ENCODE measurements at regions not wholly inside any gene's neighbourhood (a gene's known extent, or its start where the extent isn't known, plus 50 kb on each side); places are given as distances from the start of the nearest gene placed in this dataset.

DNA sequence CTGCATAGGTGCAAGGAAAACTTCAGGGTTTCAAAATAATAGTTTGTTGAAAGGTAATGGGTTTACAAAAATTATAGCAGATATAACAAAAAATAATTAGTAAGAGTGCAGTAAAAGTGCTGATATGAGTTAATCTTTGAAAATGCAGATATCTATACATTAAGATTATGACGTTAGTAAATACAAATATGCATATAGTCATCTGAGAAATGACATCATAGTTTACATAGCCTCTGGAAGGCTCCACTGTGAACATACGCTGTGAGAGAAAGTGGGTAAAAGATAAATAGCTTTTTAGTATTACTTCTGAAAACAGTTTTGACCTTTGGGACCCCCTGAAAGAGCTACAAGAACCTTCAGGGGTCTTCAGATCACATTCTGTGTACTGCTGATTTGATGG, 356.2 kb upstream of the SNX7 start:
- no peak for TF ChIP-seq POLR2A (IDR thresholded peaks at IDR 0.05)
- TF ChIP-seq, protein P1, sequence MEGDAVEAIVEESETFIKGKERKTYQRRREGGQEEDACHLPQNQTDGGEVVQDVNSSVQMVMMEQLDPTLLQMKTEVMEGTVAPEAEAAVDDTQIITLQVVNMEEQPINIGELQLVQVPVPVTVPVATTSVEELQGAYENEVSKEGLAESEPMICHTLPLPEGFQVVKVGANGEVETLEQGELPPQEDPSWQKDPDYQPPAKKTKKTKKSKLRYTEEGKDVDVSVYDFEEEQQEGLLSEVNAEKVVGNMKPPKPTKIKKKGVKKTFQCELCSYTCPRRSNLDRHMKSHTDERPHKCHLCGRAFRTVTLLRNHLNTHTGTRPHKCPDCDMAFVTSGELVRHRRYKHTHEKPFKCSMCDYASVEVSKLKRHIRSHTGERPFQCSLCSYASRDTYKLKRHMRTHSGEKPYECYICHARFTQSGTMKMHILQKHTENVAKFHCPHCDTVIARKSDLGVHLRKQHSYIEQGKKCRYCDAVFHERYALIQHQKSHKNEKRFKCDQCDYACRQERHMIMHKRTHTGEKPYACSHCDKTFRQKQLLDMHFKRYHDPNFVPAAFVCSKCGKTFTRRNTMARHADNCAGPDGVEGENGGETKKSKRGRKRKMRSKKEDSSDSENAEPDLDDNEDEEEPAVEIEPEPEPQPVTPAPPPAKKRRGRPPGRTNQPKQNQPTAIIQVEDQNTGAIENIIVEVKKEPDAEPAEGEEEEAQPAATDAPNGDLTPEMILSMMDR (IDR thresholded peaks at IDR 0.05), result no peak
- Histone ChIP-seq H3K9me3 (no peaks in the 10 kb centered on the region), H3K27me3 (no peaks in the 10 kb centered on the region), H3K27ac (no peak overlapping the region), H3K4me3 (no peak overlapping the region), H3K36me3 (replicated peaks in 1 of 2; ENCODE audit: insufficient read depth in 1 of 2, low read depth in 2 of 2) (no peaks in the 10 kb centered on the region), H3K4me1 (no peaks in the 10 kb centered on the region)
- WGBS, 2 donors, result 17 to 24% methylated on average over 2 of the region's 2 CpGs
- ATAC-seq, result no peak
- no peak for DNase-seq
- intact Hi-C loops (cut with DNase I), result no loop called here

DNA sequence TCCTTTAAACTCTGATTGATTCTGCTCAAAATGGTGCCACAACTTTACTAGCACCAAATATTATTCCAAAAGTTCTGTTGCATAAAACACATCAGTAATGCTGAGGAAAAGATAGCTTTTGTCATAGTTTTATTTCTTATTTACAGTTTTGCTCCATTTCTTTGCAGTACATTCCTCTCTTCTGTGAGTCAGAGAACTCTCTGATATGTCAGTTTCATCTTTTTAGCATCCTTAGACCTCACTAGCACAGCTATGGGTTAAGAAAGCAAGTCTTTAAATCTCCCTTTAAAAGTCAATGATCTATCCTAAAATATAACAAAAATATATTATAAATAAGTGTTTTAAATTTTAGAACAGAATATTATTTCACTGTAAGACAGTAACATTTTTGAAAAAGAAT, 356.6 kb upstream of the SNX7 start:
- H3K27ac ChIP-seq, result no peak overlapping the region
- H3K9me3 ChIP-seq, result no peaks in the 10 kb centered on the region
- DNase-seq, result no peak
- TF ChIP-seq, protein P1 (IDR thresholded peaks at IDR 0.05), result no peak
- no peak for TF ChIP-seq POLR2A (IDR thresholded peaks at IDR 0.05)
- intact Hi-C loops (cut with DNase I), result no loop called here
- no peaks in the 10 kb centered on the region for H3K36me3 ChIP-seq (replicated peaks in 1 of 2; ENCODE audit: insufficient read depth in 1 of 2, low read depth in 2 of 2)
- no peaks in the 10 kb centered on the region for H3K4me1 ChIP-seq
- ATAC-seq, result no peak
- H3K4me3 ChIP-seq, result no peak overlapping the region
- H3K27me3 ChIP-seq, result no peaks in the 10 kb centered on the region

DNA sequence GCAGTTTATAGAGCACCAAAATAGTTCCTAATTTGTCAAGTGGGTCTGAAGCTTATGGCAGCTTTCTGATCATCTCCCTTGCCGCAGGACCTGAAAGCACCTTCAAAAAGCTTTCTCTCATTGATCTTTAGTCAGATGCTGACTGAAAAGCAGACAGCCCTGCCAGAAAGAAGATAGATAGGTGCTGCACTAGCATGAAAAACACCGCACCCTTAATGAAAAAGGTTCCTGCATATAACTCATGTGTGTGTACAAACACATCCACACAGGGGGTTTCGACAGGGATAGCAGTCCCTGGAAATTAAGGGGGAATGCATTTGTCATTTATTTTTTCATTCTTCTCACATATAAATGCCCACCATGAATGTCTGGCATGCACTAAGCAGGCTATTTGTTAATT, 361.7 kb upstream of the SNX7 start:
- Histone ChIP-seq H3K27ac (no peak overlapping the region), H3K4me3 (no peak overlapping the region), H3K4me1 (no peaks in the 10 kb centered on the region), H3K27me3 (no peaks in the 10 kb centered on the region), H3K36me3 (replicated peaks in 1 of 2; ENCODE audit: insufficient read depth in 1 of 2, low read depth in 2 of 2) (no peaks in the 10 kb centered on the region), H3K9me3 (no peaks in the 10 kb centered on the region)
- ATAC-seq, result no peak
- DNase-seq, result no peak
- intact Hi-C loops (cut with DNase I), result no loop called here
- WGBS, 2 donors, result 18 to 31% methylated on average over 3 of the region's 3 CpGs
- TF ChIP-seq POLR2A (IDR thresholded peaks at IDR 0.05), result no peak
- TF ChIP-seq, protein P1 (IDR thresholded peaks at IDR 0.05), result no peak

DNA sequence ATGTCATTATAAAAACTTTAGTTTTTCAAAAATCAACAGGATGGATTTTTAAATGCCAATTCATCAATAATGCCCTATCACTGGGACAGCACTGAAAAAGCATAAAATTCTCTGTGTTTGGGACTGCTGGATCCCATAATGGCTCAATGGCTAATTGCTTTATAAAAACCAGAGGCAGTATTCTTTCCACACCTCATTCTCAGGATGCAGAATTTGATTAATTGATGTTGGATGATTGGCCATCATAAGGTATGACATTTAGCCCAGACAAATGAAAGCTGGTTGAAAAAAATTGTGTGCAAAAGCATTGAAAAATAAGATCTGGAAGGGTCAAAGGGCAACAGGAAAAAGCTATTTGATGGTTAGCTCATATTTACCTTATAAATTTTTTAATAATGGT, 362.2 kb upstream of the SNX7 start:
- H3K36me3 ChIP-seq (replicated peaks in 1 of 2; ENCODE audit: insufficient read depth in 1 of 2, low read depth in 2 of 2), result no peaks in the 10 kb centered on the region
- H3K4me1 ChIP-seq, result no peaks in the 10 kb centered on the region
- H3K27me3 ChIP-seq, result no peaks in the 10 kb centered on the region
- intact Hi-C loops (cut with DNase I), result no loop called here
- no peak overlapping the region for H3K27ac ChIP-seq
- ATAC-seq, result no peak
- H3K4me3 ChIP-seq, result no peak overlapping the region
- DNase-seq, result no peak
- H3K9me3 ChIP-seq, result no peaks in the 10 kb centered on the region
- no peak for TF ChIP-seq POLR2A (IDR thresholded peaks at IDR 0.05)
- TF ChIP-seq, protein P1 (IDR thresholded peaks at IDR 0.05), result no peak

DNA sequence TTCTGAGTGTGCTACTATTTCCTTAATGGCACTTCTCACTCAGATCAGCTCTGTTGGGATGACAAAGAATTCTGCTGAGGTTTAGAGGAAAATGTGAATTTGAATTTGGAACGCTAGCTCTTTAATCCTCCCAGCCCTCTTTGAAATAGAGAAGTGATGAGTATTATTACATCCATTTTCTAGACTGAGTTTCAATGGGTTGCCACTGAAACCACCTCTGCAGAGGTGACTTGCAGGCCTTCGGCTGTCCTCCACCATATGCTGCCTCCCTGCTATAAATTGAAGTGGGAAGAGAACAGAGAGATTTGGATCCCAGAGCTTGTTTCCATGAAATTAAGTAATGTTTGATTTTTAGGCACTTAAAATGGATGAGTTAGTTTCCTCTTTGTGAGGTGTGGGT, 363.2 kb upstream of the SNX7 start:
- ATAC-seq, result no peak
- no peak for DNase-seq
- Histone ChIP-seq H3K4me3 (no peak overlapping the region), H3K36me3 (replicated peaks in 1 of 2; ENCODE audit: insufficient read depth in 1 of 2, low read depth in 2 of 2) (no peaks in the 10 kb centered on the region), H3K27ac (no peak overlapping the region), H3K4me1 (no peaks in the 10 kb centered on the region), H3K9me3 (no peaks in the 10 kb centered on the region), H3K27me3 (no peaks in the 10 kb centered on the region)
- no peak for TF ChIP-seq POLR2A (IDR thresholded peaks at IDR 0.05)
- TF ChIP-seq, protein P1 (IDR thresholded peaks at IDR 0.05), result no peak
- intact Hi-C loops (cut with DNase I), result no loop called here
- WGBS, 2 donors, result 84 to 88% methylated on average over 2 of the region's 2 CpGs

Measured in body of pancreas (tissue), 4 donors.